NCI-H2081 treated with DMSO at 0.1 percent for 48 hours (cell line): ENCODE measurements at regions not wholly inside any gene's neighbourhood (a gene's known extent, or its start where the extent isn't known, plus 50 kb on each side); places are given as distances from the start of the nearest gene placed in this dataset.
"Not testable (repeated sequence)": the region's sequence is repeated elsewhere in the genome, so short reads cannot be mapped to it uniquely, and the experiment has no call there.

Experiments
- DNase-seq: peaks from one replicate; lab custom pipeline; 2025; lab: John Stamatoyannopoulos, UW

- DNase-seq: no peak
These were observed 81.1 kb downstream of the XRCC2 start for GRCh38 chr7:152594801-152595200.

GRCh38 chr7:152591976-152592375 lies 84.0 kb downstream of the XRCC2 start:
- no peak for DNase-seq

- no peak for DNase-seq
These were observed 85.5 kb downstream of the XRCC2 start for GRCh38 chr7:152590481-152590880.

- DNase-seq: not testable (repeated sequence)
These were observed 86.1 kb downstream of the XRCC2 start for GRCh38 chr7:152589821-152590220.

GRCh38 chr7:152588350-152588749 lies 87.6 kb downstream of the XRCC2 start:
- no peak for DNase-seq

- DNase-seq: no peak
These were observed 88.6 kb downstream of the XRCC2 start for GRCh38 chr7:152587366-152587765.

GRCh38 chr7:152583006-152583405 lies 92.9 kb downstream of the XRCC2 start:
- no peak for DNase-seq

GRCh38 chr7:152579070-152579469 lies 96.9 kb downstream of the XRCC2 start:
- no peak for DNase-seq

GRCh38 chr7:152577339-152577738 lies 98.6 kb downstream of the XRCC2 start:
- no peak for DNase-seq

- DNase-seq: no peak
These were observed 100.9 kb downstream of the XRCC2 start for GRCh38 chr7:152574892-152575548.

GRCh38 chr7:152573186-152573585 lies 102.8 kb downstream of the XRCC2 start:
- DNase-seq: not testable (repeated sequence)

- no peak for DNase-seq
These were observed 103.8 kb downstream of the XRCC2 start for GRCh38 chr7:152572101-152572500.

- no peak for DNase-seq
These were observed 104.9 kb downstream of the XRCC2 start for GRCh38 chr7:152571068-152571467.

- no peak for DNase-seq
These were observed 107.0 kb downstream of the XRCC2 start for GRCh38 chr7:152568972-152569371.

- no peak for DNase-seq
These were observed 110.2 kb downstream of the XRCC2 start for GRCh38 chr7:152565731-152566130.

GRCh38 chr7:152564656-152565250 lies 111.2 kb downstream of the XRCC2 start:
- no peak for DNase-seq

GRCh38 chr7:152556013-152556755 lies 119.8 kb downstream of the XRCC2 start:
- no peak for DNase-seq

GRCh38 chr7:152553671-152554317 lies 118.0 kb upstream of the KMT2C start:
- DNase-seq: no peak

- DNase-seq: no peak
These were observed 115.7 kb upstream of the KMT2C start for GRCh38 chr7:152551304-152552036.

- DNase-seq: no peak
These were observed 109.3 kb upstream of the KMT2C start for GRCh38 chr7:152544971-152545619.

GRCh38 chr7:152544481-152544927 lies 108.7 kb upstream of the KMT2C start:
- no peak for DNase-seq
